Lung (tissue), 11 donors: ENCODE measurements at regions not wholly inside any gene's neighbourhood (a gene's known extent, or its start where the extent isn't known, plus 50 kb on each side); places are given as distances from the start of the nearest gene placed in this dataset.

ENCODE experiments used
- ATAC-seq: fragments of 200-7000 bp; cut with Tn5 transposase; one replicate; pipeline ENCODE4 v1.9.1; 2020; ENCODE audit warnings: moderate number of reproducible peaks; ENCODE audit not compliant: insufficient read depth, low FRiP score
- DNase-seq, 3 donors: peaks; one replicate each; pipeline ENCODE4 v3.0.0-alpha.2; 2013 to 2017
- H3K27ac ChIP-seq, 2 donors: one replicate each; pipeline ENCODE4 v1.5.1; 2013; ENCODE audit warnings: mild to moderate bottlenecking in 2 of 2, moderate library complexity in 2 of 2, control low read depth in 1 of 2, inconsistent platforms in 1 of 2, low read depth in 1 of 2, low read length in 1 of 2
- H3K27me3 ChIP-seq, 3 donors: one replicate each; pipeline ENCODE4 v1.5.1; 2013; ENCODE audit warnings: low read length in 2 of 3; ENCODE audit not compliant: control insufficient read depth in 3 of 3, insufficient read depth in 3 of 3
- H3K36me3 ChIP-seq, 4 donors: one replicate each; pipeline ENCODE4 v1.5.1; 2013; ENCODE audit warnings: low read length in 4 of 4, mild to moderate bottlenecking in 1 of 4, moderate library complexity in 1 of 4; ENCODE audit not compliant: control insufficient read depth in 4 of 4, insufficient read depth in 4 of 4
- H3K4me1 ChIP-seq, 5 donors: one replicate each; pipeline ENCODE4 v1.5.1; 2013; ENCODE audit warnings: low read length in 5 of 5, mild to moderate bottlenecking in 2 of 5, moderate library complexity in 1 of 5; ENCODE audit not compliant: control insufficient read depth in 5 of 5, insufficient read depth in 5 of 5
- H3K4me3 ChIP-seq: one replicate; pipeline ENCODE4 v1.5.1; 2013; ENCODE audit warnings: mild to moderate bottlenecking, control low read depth, moderate library complexity
- H3K9ac ChIP-seq, 2 donors: one replicate each; pipeline ENCODE4 v1.5.1; 2013; ENCODE audit warnings: low read length in 2 of 2, control low read depth in 1 of 2; ENCODE audit not compliant: insufficient read depth in 1 of 2
- H3K9me3 ChIP-seq, 4 donors: one replicate each; pipeline ENCODE4 v1.5.1; 2013; ENCODE audit warnings: low read length in 3 of 4, mild to moderate bottlenecking in 1 of 4, moderate library complexity in 1 of 4; ENCODE audit not compliant: control insufficient read depth in 4 of 4, insufficient read depth in 3 of 4
- WGBS, 2 donors: extraction: QIAGEN DNeasy Blood & Tissue Kit; methylation state at CpG; one replicate each; pipeline ENCODE4 v1.1.7; 2013; 5-methylcytosine and 5-hydroxymethylcytosine counted together
- TF ChIP-seq, protein P1 (sequence below): IDR thresholded peaks from 2 replicates; pipeline ENCODE4 v1.5.1; 2012; ENCODE audit warnings: mild to moderate bottlenecking; ENCODE audit errors: control extremely low read depth, extremely low read depth
- donor health status: control.
- donor health status: control.
- donor health status: Bipolar disorder and iron deficiency.
- donor health status: healthy.
- donor health status: DM: yes; HTN: yes; CAD: no.

DNA sequence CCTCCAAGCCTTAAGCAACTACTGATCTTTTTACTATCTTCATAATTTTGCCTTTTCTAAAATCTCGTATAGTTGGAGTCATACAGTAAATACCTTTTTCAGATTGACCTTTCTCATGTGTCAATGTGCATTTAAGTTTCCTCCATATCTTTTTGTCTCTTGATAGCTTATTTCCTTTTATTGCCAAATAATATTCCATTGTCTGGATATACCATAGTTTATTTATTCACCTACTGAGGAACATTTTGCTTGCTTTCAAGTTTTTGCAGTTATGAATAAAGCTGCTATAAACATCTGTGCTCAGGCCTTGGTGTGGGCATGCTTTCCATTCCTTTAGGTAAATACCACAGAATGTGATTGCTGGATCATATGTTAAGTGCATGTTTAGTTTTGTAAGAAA is 161.2 kb upstream of the GNAI1 start:
- no peak overlapping the region for H3K9ac ChIP-seq
- no peaks in the 10 kb centered on the region for H3K27me3 ChIP-seq
- WGBS, 2 donors, result 92 to 95% methylated on average over 1 of the region's 1 CpG
- TF ChIP-seq, protein P1, sequence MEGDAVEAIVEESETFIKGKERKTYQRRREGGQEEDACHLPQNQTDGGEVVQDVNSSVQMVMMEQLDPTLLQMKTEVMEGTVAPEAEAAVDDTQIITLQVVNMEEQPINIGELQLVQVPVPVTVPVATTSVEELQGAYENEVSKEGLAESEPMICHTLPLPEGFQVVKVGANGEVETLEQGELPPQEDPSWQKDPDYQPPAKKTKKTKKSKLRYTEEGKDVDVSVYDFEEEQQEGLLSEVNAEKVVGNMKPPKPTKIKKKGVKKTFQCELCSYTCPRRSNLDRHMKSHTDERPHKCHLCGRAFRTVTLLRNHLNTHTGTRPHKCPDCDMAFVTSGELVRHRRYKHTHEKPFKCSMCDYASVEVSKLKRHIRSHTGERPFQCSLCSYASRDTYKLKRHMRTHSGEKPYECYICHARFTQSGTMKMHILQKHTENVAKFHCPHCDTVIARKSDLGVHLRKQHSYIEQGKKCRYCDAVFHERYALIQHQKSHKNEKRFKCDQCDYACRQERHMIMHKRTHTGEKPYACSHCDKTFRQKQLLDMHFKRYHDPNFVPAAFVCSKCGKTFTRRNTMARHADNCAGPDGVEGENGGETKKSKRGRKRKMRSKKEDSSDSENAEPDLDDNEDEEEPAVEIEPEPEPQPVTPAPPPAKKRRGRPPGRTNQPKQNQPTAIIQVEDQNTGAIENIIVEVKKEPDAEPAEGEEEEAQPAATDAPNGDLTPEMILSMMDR, result no peak
- no peaks in the 10 kb centered on the region for H3K36me3 ChIP-seq
- DNase-seq, result no peak
- ATAC-seq, result no peak
- no peak overlapping the region for H3K4me3 ChIP-seq
- H3K9me3 ChIP-seq, result peaks cover 0 to 4% (median 0%) of the 10 kb centered on the region in 4 donors
- H3K4me1 ChIP-seq, result no peaks in the 10 kb centered on the region
- no peak overlapping the region for H3K27ac ChIP-seq

- Histone ChIP-seq H3K27ac (no peak overlapping the region), H3K9me3 (peaks cover 0 to 1% (median 0%) of the 10 kb centered on the region in 4 donors), H3K36me3 (no peaks in the 10 kb centered on the region), H3K4me3 (no peak overlapping the region), H3K9ac (no peak overlapping the region), H3K4me1 (peaks cover 0 to 3% (median 0%) of the 10 kb centered on the region in 5 donors), H3K27me3 (no peaks in the 10 kb centered on the region)
- no peak for ATAC-seq
- WGBS, 2 donors, result 92 to 96% methylated on average over 3 of the region's 3 CpGs
- DNase-seq, result no peak
- TF ChIP-seq, protein P1, result no peak
These were observed 163.6 kb upstream of the GNAI1 start for GRCh38 chr7:79971058-79971457.

DNA sequence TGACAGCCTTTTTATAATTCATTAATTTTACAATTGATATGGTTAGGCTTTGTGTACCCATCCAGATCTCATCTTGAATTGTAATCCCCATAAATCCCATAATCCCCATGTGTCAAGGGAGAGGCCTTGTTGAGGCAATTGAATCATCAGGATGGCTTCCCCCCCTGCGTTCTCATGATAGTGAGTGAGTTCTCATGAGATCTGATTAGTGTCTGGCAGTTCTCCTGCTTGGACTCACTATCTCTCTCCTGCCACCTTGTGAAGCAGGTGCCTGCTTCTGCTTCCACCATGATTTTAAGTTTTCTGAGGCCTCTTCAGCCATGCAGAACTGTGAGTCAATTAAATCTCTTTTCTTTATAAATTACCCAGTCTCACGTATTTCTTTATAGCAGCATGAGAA is 165.7 kb upstream of the GNAI1 start:
- no peak overlapping the region for H3K9ac ChIP-seq
- no peak overlapping the region for H3K27ac ChIP-seq
- DNase-seq (no peak), ATAC-seq (no peak)
- peaks cover 0 to 3% (median 0%) of the 10 kb centered on the region in 5 donors for H3K4me1 ChIP-seq
- 90 to 91% methylated on average over 2 of the region's 2 CpGs for WGBS, 2 donors
- no peak overlapping the region for H3K4me3 ChIP-seq
- no peaks in the 10 kb centered on the region for H3K36me3 ChIP-seq
- H3K9me3 ChIP-seq, result no peaks in the 10 kb centered on the region
- no peaks in the 10 kb centered on the region for H3K27me3 ChIP-seq
- TF ChIP-seq, protein P1, result no peak

DNA sequence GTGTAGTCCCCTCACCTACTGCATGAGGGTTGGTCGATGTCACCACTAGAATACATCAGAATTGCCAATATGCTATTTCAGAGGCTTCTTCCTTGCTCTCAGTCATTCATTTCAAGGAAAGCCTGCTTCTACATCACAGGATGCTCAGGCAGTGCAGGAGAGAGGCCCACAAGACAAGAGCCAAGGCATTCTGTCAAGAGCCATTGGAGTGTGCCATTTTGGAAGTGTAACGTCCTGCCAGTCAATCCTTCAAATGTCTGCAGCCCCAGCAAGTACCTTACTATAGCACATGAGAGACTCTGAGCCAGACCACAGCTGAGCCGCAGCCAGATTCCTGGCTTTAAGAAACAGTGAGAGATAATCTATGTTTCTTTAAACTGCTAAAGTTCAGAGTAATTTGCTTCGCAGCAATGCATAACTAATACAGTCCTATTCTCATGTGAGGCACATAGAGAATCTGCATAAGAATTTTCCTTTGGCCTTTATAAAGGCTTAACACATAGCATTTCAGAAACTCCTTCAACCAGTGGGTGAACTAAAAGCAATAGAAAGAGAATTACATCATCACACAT is 166.5 kb upstream of the GNAI1 start:
- ATAC-seq, result no peak
- H3K9ac ChIP-seq, result no peak overlapping the region
- 69 to 72% methylated on average over 4 of the region's 4 CpGs for WGBS, 2 donors
- H3K4me3 ChIP-seq, result no peak overlapping the region
- TF ChIP-seq, protein P1, result no peak
- H3K36me3 ChIP-seq, result no peaks in the 10 kb centered on the region
- H3K9me3 ChIP-seq, result no peaks in the 10 kb centered on the region
- H3K27me3 ChIP-seq, result no peaks in the 10 kb centered on the region
- no peak for DNase-seq
- H3K27ac ChIP-seq, result no peak overlapping the region
- H3K4me1 ChIP-seq, result peaks cover 0 to 3% (median 0%) of the 10 kb centered on the region in 5 donors
